ENCODE measurements at regions not wholly inside any gene's neighbourhood (a gene's known extent, or its start where the extent isn't known, plus 50 kb on each side); places are given as distances from the start of the nearest gene placed in this dataset.
"Not testable (repeated sequence)": the region's sequence is repeated elsewhere in the genome, so short reads cannot be mapped to it uniquely, and the experiment has no call there.

DNA sequence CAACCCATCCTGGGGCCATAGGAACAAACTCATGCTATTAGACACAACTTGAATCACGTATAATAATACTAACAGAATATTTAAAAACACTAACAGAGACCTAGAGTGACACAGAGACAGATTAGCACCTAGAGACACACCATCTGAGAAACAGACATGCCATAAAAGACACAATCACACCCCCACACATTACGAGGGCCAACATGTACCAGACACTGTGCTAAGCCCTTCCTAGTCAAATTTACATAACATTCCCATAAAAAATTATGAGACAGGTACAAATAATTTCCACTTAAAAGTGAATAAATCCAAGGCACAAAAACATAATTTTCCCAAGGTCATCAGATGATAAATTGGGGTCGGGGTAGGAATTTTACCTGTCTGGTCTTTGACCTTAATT, 141.1 kb upstream of the PRSS16 start:
- no peak for DNase-seq (ENCODE audit: low read depth in 3 of 3)

DNA sequence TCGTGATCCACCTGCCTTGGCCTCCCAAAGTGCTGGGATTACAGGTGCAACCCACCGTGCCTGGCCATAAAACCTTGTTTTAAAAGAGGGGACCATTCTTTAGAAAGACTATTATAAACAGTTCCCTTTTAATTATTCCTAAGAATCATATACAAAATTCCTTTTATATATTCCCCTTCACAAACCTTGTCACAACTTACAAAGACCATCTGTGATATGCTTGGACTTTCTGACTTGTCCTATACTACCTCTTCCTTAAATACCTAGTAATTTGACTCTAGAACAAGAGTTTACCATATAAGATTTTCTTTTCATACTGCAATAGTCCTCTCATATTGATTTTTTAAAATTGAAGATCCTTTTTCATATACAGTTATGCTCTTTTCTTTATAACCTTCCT, 135.8 kb upstream of the PRSS16 start:
- no peak for DNase-seq (ENCODE audit: low read depth in 3 of 3)

DNA sequence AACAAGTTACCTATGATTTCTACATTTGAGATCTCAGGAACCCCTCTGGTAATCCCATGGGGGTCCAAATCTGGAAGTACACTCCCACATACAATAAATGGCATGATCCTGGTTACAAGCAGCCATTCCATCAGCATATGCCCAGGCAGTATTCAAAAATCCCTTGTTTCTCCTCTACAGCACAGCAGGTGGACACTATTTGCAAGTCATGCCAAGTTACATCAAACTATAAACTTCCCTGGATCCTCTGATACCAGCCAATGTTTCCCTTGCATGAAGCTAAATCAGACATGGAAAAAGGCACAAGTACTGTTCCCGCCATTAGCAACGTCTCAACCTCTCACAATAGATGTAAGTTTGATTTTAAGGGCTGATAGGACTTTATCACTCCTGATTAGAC, 134.5 kb upstream of the PRSS16 start:
- no peak for DNase-seq (ENCODE audit: low read depth in 3 of 3)

DNA sequence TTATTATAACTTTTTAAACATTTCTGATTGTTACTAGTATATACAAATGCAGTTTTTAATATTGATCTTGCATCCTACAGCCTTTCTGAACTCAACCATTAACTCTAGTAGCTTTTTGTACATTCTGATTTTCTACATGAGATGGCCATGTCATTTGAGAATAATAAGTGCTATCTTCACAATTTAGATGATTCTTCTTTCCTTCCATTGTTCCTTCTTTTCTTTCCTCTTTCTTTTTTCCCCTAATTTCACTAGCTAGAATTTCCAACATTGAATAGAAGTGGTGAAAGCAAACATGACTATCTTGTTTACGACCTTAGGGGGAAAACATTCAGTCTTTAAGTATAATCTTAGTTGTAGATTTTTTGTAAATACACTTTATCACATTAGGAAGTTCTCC, 128.2 kb upstream of the PRSS16 start:
- DNase-seq (ENCODE audit: low read depth in 3 of 3), result no peak

DNA sequence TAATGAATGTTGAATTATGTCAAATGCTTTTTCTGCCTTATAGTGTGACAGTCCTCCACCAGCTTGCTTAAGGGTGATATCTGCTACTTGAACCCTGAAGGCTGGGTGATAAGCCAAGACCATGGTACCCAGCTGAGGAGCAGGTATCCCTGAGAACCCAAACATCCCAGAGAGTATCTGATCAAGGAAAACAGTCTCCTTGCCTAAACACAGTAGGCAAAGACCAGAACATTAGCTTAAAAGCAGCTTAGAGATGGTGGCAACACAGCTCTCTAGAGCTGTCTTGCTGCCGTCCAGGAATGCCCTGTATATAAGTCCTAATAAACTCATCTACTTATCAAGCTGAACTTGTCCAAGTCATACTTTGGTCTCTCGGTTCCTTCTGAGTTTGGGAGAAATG, 127.7 kb upstream of the PRSS16 start:
- DNase-seq (ENCODE audit: low read depth in 3 of 3), result no peak

DNA sequence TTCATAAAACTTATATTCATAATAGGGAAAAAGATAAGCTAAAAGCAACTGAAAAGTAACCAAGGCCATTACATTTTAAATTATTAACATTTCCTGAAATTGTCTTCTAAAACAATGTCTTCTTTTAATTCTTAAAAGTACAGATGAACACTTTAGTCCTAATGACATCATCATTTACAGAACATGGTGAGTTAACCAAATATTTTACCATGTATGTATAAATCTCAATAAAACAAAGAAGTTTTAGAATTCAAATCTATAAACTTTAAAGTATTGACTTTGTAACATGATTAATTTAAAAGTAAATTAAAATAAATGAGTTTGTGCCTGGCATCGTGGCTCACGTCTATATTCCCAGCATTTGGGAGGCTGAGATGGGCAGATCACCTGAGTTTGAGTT, 125.9 kb upstream of the PRSS16 start:
- DNase-seq (ENCODE audit: low read depth in 3 of 3), result no peak

DNA sequence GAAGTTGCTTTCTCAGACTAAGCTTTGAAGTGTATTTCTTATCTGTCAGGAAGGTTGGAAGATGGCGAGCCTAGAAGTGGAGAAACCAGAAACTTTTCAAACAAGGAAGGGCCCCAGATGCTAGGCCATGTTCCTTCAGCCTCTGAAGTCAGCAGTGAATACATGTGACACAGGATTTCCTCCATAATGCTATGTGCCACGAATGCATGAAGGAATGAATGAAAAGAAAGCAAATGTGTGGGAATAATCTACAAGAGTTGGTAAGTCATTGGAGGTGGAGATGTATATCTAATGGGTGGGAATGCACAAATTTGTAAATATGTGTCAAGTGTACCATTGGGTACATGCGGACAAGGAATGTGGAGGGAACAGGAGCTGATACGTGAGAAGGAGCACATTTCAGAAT, 123.2 kb upstream of the PRSS16 start:
- DNase-seq (ENCODE audit: low read depth in 3 of 3), result no peak

DNA sequence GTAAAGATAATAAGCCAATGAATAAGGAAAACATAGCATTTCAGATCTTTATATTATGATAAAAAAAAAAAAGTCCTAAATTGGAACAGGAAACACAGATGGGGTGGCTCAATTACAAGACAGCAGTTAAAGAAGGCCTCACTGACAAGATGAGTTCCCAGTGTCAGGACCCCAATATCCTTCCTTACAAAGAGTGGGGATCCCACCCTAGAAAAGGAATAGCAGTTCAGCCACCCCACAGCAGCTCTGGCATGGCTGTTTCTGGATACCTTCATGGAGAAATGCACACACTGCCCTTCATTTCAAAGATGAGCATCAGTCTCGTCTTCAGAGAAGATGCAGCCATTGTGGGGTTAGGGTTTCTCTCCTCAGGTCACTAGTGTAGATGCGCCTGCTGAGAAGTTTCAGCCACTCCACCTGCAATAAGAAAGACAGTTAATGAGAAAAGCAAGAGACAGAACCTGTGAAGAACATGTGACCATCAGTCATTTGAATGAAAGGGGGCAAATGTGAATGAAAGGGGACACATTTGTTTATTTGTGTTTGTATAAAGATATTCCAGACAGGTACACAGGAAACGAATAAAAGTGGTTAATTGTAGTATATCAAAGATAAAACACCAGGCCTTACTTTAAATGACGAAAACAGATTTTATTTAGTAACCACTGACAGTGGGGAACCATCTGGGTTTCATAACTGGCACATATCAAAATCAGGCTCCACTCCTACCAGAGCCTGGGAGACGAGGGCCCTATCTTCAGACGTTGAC, 121.3 kb upstream of the PRSS16 start:
- DNase-seq (ENCODE audit: low read depth in 3 of 3), result no peak

DNA sequence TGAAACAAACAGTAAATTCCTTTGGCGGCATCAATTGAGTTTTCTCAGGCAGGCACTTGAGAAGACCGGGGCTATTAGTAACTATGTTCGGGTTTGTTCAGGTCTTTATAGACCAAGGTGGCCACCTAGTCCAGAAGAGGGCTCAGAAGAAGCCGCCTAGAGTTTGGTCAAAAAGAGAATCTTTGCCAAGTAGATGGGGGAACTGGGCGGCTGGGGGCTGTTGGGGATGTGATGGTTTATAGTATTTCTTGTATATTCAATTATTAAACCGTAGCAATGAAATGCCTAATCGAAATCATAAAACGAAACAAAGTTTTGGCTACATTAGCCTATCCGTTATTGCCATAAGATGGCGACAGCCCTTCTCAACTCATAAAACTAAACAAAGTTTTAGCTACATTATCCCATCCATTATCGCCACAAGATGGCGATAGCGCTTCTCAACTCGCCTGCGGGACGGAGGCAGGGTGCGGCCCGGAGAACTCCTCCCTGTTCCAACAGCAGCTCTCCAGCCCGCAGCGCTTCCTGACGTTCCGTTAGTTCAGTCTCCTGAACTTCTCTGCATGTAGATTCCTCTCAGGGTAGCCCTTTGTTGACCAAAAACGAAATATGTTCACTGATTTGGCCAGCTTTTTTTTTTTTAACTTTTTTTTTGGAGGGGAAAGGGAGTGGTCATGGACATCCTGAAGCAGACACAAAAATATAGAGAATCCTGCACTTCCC, 120.5 kb upstream of the PRSS16 start:
- peak; percentile 57 to 78 (median 66) for DNase-seq (ENCODE audit: low read depth in 3 of 3)

DNA sequence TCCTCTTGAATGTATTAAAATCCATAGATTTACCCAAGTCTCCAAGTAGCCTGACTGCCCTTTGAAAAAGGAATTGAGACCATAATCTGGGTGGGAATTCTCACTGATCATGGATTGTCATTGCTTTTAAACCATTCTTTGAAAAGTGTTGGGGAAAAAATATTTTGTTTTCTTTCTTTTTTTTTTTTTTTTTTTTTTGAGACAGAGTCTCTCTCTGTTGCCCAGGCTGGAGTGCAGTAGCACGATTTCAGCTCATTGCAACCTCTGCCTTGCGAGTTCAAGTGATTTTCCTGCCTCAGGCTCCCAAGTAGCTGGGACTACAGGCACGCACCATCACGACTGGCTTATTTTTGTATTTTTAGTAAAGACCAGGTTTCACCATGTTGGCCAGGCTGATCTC, 119.6 kb upstream of the PRSS16 start:
- DNase-seq (ENCODE audit: low read depth in 3 of 3), result not testable (repeated sequence)

DNA sequence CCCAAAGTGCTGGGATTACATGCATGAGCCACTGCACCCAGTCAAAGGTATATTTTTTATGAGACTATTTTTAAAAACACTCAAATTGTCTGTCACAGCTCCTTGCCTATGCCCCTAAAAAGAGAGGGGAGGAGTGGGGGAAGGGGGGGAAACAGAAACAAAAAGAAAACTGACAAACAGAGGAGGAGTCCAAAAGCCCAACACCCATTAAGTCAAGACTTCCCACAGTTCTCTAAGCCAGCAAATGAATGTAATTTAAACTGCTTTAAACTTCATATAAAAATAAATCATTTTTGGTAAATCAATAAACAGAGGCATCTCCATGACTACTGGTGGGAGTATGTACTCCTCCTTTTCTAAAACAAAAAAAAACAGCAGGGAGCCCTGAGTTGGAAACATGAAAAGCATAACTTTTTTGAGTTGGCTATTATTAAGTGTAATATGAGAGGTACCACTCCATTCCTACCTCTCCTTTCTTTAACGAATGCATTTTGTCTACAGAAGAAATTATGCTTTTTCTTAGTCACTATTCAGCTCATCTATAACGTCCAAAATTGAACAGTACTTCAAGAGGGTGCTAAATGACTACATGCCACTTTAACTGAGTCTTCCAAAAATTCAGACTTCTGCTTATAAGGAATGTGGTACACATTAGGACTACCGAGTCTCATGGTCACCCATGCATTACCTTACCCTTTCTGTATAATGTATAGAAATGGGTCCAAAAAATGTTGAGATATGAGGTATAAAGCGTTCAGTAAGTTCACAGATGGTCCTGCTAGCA, 119.0 kb upstream of the PRSS16 start:
- DNase-seq (ENCODE audit: low read depth in 3 of 3), result no peak

DNA sequence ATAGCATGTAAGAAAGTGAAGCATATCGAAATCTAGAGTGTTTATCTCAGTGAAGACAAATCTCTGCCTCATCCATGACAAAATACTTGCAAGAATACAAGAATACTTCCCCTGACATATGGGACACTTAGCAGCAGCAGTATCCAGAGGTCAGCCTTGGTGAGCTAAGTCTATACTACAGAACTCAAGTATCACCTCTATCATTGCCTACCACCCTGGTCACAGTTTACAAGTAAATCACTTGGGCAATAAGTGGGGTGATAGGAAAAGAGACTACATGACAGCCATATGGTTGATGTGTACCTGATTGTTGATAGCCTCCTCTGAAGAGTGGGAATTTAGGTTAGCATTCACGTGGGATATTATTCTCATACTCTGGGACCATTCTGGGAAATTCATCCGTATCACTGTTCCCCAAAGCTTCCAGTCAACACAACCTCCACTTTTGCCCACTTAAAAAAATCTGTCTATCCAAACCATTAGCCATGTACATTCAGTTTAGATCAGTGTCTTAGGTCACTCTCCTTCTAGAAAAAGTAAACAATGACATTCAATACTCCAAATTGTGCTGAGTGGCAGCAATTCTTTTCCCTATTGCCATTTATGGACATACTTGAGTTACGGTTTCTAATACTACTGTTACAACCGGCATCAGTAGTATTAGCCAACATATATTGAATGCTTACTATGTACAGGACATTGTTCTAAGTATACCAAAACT, 118.2 kb upstream of the PRSS16 start:
- DNase-seq (ENCODE audit: low read depth in 3 of 3), result no peak

DNA sequence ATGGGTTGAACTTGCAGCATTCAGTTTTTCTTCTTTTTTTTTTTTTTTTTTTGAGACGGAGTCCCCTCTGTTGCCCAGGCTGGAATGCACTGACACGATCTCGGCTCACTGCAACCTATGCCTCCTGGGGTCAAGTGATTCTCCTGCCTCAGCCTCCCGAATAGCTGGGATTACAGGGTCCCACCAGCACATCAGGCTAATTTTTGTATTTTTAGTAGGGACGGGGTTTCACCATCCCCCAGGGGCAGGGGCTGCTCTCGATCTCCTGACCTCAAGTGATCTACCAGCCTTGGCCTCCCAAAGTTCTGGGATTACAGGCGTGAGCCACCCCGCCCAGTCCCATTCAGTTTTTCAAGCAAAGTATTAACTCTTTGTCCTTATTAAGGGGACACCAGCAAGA, 117.6 kb upstream of the PRSS16 start:
- DNase-seq (ENCODE audit: low read depth in 3 of 3), result no peak

DNA sequence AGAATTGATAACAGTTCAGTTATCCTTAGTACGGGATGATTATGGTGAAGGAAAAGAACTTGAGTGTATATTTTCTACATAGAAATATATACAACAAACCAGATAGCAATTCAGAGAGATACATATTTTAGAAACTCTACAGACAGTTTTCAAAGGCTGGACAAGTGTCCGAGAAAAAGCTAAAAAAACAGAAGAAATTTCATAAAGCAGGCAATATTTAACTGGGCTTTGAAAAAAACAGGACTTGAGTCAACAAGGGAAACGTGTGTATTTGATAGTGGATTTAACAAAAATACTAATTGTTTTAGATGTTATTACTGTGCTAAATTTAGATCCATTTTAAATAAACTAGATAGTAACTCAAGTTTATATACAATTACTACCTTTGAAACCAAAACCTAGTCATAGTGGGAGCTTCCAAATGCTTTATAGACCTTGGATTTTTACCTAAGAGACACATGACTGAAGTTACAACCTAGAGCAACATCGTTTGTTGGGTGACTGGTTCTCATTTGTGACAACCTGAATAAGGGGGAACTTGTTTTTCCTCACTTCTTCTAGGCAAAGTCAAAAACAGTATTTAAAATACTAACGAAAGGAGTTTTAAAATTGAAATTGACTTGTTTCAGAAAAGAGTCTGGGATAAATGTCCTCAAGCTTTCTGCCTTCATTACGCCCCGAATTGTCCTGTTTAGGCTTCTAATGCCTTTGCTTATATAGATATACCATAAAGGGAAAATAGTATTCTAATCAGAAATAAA, 116.7 kb upstream of the PRSS16 start:
- DNase-seq (ENCODE audit: low read depth in 3 of 3), result no peak

DNA sequence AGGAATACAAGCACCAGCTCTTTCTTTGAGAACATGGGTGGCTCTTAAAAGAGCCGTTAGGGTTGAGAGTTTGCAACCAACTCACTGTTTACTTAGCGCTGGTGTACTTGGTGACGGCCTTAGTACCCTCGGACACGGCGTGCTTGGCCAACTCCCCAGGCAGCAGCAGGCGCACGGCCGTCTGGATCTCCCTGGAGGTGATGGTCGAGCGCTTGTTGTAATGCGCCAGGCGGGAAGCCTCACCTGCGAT, 115.3 kb upstream of the PRSS16 start:
- DNase-seq (ENCODE audit: low read depth in 3 of 3), result not testable (repeated sequence)

DNA sequence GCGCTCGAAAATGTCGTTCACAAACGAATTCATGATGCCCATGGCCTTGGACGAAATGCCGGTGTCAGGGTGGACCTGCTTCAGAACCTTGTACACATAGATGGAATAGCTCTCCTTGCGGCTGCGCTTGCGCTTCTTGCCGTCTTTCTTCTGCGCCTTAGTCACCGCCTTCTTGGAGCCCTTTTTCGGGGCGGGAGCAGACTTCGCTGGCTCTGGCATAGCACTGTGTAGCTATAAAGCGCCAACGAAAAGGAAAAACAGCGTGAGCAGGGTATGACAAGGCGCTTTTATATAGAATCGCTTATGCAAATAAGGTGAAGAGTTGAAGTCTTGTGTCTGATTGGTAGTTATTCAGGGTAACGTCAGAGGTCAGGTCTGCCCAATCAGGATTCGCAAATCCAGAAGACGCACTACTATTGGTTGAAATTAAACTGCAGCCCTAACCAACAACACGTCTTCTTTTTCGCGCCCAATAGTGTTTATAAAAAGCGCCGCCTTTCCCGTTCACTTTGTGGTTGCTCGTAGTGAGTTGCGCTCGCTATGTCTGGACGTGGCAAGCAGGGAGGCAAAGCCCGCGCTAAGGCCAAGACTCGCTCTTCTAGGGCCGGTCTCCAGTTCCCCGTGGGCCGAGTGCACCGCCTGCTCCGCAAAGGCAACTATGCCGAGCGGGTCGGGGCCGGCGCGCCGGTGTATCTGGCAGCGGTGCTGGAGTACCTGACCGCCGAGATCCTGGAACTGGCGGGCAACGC, 114.8 kb upstream of the PRSS16 start:
- DNase-seq (ENCODE audit: low read depth in 3 of 3), result peak; percentile 76 to 88 (median 77)

DNA sequence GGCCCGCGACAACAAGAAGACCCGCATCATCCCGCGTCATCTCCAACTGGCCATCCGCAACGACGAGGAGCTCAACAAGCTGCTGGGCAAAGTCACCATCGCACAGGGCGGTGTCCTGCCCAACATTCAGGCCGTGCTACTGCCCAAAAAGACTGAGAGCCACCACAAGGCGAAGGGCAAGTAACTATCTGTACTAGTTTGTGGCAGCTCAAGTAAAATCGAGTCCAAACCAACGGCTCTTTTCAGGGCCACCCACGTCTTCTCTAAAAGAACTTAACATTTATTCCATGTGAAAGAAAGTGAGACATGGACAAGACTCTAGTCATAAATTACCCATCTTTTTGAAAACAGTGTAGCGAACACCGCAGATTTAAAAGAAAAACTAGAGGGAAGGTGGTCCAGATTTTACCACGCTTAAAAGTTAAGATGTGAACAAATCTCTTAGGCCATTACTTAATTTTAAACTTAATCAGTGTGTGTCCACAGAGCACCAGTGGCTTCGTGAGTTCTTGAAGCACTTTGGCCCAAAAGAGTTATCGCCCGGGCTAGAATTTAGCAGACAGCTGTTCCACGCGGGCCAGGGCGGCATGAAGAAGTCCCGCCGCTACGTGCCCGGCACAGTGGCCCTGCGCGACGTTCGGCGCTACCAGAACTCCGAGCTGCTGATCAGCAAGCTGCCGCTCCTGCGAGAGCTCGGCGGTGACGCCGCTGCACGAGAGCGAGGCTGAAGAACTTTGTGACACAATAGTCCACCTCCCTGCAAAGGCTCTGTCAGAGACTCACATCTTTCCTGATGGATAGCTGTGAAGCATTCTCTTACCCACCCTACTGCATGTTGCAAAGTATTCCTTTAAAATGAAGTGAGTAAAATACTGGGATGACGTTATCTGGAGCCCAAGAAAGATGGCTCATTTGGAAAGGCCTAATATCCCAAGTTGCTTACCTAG, 113.9 kb upstream of the PRSS16 start:
- DNase-seq (ENCODE audit: low read depth in 3 of 3), result peak; percentile 61 to 81 (median 64)

DNA sequence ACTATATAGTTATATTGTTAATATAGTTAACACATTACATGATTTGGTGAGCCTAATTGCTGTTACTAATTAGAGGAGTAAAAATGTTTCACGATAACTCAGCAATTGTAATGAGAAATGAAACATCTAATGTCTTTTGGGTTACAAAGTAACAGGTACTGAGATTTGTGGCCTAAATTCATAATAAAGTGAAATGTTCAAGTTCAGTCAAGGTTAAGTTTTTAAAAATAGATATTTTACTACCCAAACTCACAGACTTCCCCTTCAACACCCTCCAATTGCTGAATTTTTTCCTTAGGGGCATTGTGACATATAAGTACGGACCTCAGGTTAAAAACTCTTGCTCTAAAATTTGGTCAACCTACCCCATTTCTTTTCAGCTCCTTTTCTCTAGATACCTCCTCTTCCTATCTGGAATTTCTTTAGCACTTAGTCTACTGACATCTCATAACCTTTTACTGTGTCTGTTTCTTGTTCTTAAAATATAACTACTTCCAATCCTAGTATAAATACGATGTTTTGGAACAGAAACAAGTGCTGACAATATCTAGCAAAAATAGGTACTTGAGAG, 112.3 kb upstream of the PRSS16 start:
- DNase-seq (ENCODE audit: low read depth in 3 of 3), result no peak

DNA sequence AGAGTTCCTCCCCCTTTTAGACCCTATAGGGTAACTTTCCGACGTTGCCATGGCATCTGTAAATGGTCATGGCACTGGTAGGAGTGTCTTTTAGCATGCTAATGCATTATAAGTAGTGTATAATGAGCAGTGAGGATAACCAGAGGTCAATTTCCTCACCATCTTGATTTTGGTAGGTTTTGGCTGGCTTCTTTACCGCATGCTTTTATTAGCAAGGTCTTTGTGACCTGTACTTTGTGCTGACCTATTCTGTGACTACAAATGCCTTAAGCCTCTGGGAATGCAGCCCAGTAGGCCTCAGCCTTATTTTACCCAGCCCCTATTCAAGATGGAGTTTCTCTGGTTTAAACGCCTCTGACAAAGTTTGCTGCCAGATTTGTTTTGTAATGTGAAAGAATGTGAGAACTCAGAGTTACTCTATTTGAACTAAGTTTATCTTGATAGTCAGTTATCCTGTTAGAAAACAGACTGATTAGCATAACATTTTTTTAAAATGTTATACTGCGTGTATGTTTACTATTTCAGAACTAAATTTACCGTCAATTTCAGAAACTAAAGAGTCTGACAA, 111.3 kb upstream of the PRSS16 start:
- no peak for DNase-seq (ENCODE audit: low read depth in 3 of 3)

Measured in stimulated activated CD4-positive, alpha-beta T cell treated with anti-CD3 and anti-CD28 coated beads, TNF-alpha, amount 100 ng/mL, for 48 hours (primary cell).